Neural cell (in vitro differentiated cells): ENCODE measurements at regions not wholly inside any gene's neighbourhood (a gene's known extent, or its start where the extent isn't known, plus 50 kb on each side); places are given as distances from the start of the nearest gene placed in this dataset.

Source experiments
- H2AFZ ChIP-seq: fragments of 200-600, 300-800 bp; sonication (generic), shearing (Covaris generic); 2 replicates; pipeline ENCODE4 v1.6.0; 2014; ENCODE audit warnings: low read depth, mild to moderate bottlenecking, antibody characterized with exemption, low read length, moderate library complexity
- H3F3A ChIP-seq: fragments of 200-600 bp; shearing (Covaris generic); 2 replicates; pipeline ENCODE4 v1.6.1; 2016; ENCODE audit warnings: mild to moderate bottlenecking, moderate library complexity, mixed read lengths, antibody characterized with exemption, low read length; ENCODE audit not compliant: insufficient read depth, poor library complexity, severe bottlenecking
- H3K27ac ChIP-seq: fragments of 200-600, 300-800 bp; sonication (generic), shearing (Covaris generic); 2 replicates; pipeline ENCODE4 v1.5.1; 2014; ENCODE audit warnings: mild to moderate bottlenecking, low read length, moderate library complexity
- H3K27me3 ChIP-seq: fragments of 300-800, 200-600 bp; sonication (generic), shearing (Covaris generic); 2 replicates; pipeline ENCODE4 v1.6.0; 2014; ENCODE audit warnings: mild to moderate bottlenecking, low read depth, low read length, moderate library complexity; ENCODE audit not compliant: insufficient read depth
- H3K36me3 ChIP-seq: fragments of 300-800, 200-600 bp; sonication (generic), shearing (Covaris generic); 2 replicates; pipeline ENCODE4 v1.5.1; 2014; ENCODE audit warnings: mild to moderate bottlenecking, antibody characterized with exemption, low read length, moderate library complexity; ENCODE audit not compliant: insufficient read depth
- H3K4me2 ChIP-seq: fragments of 300-800, 200-600 bp; sonication (generic), shearing (Covaris generic); 2 replicates; pipeline ENCODE4 v1.6.0; 2014; ENCODE audit warnings: mild to moderate bottlenecking, low read length
- H3K4me3 ChIP-seq: fragments of 300-800, 200-600 bp; sonication (generic), shearing (Covaris generic); 2 replicates; pipeline ENCODE4 v1.5.1; 2014; ENCODE audit warnings: mild to moderate bottlenecking, low read length, moderate library complexity
- H3K79me2 ChIP-seq: fragments of 200-600 bp; shearing (Covaris generic); replicated peaks from 2 replicates; pipeline ENCODE4 v1.6.0; 2014; ENCODE audit warnings: mild to moderate bottlenecking, low read length, moderate library complexity; ENCODE audit not compliant: insufficient read depth
- H3K9ac ChIP-seq: fragments of 300-800, 200-600 bp; sonication (generic), shearing (Covaris generic); 2 replicates; pipeline ENCODE4 v1.6.1; 2016; ENCODE audit warnings: mild to moderate bottlenecking, low read length, mixed read lengths
- H3K9me2 ChIP-seq: fragments of 200-600 bp; shearing (Covaris generic); 2 replicates; pipeline ENCODE4 v1.6.1; 2016; ENCODE audit warnings: mild to moderate bottlenecking, low read length, mixed read lengths; ENCODE audit not compliant: insufficient read depth
- H3K9me3 ChIP-seq: fragments of 200-600, 300-800 bp; sonication (generic), shearing (Covaris generic); 2 replicates; pipeline ENCODE4 v1.6.1; 2016; ENCODE audit warnings: mild to moderate bottlenecking, mixed run types, low read length, moderate library complexity, mixed read lengths
- H4K20me1 ChIP-seq: fragments of 200-600 bp; shearing (Covaris generic); 2 replicates; pipeline ENCODE4 v1.6.1; 2016; ENCODE audit warnings: mild to moderate bottlenecking, mixed run types; ENCODE audit not compliant: insufficient read depth
- EP300 ChIP-seq: fragments of 450-650 bp; conservative IDR thresholded peaks from 2 replicates; pipeline ENCODE4 v1.6.1; 2014; ENCODE audit warnings: antibody characterized with exemption, mild to moderate bottlenecking, moderate library complexity; ENCODE audit not compliant: poor library complexity, severe bottlenecking
- EZH2 ChIP-seq: fragments of 200-600, 300-800 bp; shearing (Covaris generic), sonication (generic); IDR thresholded peaks from 2 replicates; pipeline ENCODE4 v1.6.1; 2014; ENCODE audit warnings: antibody characterized with exemption, low read length, borderline replicate concordance, mild to moderate bottlenecking; ENCODE audit not compliant: insufficient read depth, poor library complexity, severe bottlenecking
- MXI1 ChIP-seq: fragments of 450-650 bp; conservative IDR thresholded peaks from 2 replicates; pipeline ENCODE4 v1.6.1; 2014; ENCODE audit warnings: antibody characterized with exemption, mild to moderate bottlenecking; ENCODE audit not compliant: poor library complexity, severe bottlenecking
- POLR2AphosphoS5 ChIP-seq: IDR thresholded peaks from 2 replicates; pipeline ENCODE4 v1.6.1; 2012
- RAD21 ChIP-seq: fragments of 450-650 bp; conservative IDR thresholded peaks from 2 replicates; pipeline ENCODE4 v1.6.1; 2014; ENCODE audit warnings: antibody characterized with exemption, mild to moderate bottlenecking, moderate library complexity
- SMC3 ChIP-seq: fragments of 450-650 bp; conservative IDR thresholded peaks from 2 replicates; pipeline ENCODE4 v1.6.1; 2014; ENCODE audit warnings: antibody characterized with exemption, mild to moderate bottlenecking, moderate library complexity; ENCODE audit not compliant: poor library complexity
- TAF1 ChIP-seq: IDR thresholded peaks from 2 replicates; pipeline ENCODE4 v1.6.1; 2012; ENCODE audit warnings: low read depth
- TF ChIP-seq, protein P1 (sequence below): fragments of 450-650 bp; IDR thresholded peaks from 2 replicates; pipeline ENCODE4 v1.5.1; 2014; ENCODE audit warnings: antibody characterized with exemption, mild to moderate bottlenecking, moderate library complexity; ENCODE audit not compliant: poor library complexity, severe bottlenecking
- TF ChIP-seq, protein P2 (sequence below): IDR thresholded peaks from 2 replicates; pipeline ENCODE4 v1.6.1; 2012; ENCODE audit warnings: borderline replicate concordance

DNA sequence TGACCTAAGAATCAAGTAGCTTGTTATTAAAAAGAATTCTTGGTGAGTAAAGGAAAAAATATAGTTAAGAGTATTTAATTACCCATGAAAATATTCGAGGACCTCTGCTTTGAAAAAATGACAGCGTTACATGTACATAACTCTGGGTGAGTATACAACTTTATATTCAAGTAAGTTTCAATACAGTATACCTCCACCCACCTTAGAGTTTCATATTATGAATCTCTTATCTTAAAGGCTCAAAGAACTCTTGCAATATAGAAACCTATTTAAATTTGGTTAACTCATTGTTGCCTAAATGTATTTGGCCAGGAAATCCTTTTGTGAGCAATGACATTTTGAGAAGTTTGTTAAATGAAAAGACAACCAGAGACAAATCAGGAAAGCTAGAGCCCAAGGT is 138.2 kb downstream of the QDPR start:
- Histone ChIP-seq H3K27ac (no peak overlapping the region), H3K4me3 (no peak overlapping the region), H3K79me2 (no peaks in the 10 kb centered on the region), H4K20me1 (no peaks in the 10 kb centered on the region), H3K4me2 (no peak overlapping the region), H3K9me3 (no peaks in the 10 kb centered on the region), H3K9ac (no peak overlapping the region), H2AFZ (no peak overlapping the region), H3K36me3 (no peaks in the 10 kb centered on the region), H3F3A (no peaks in the 10 kb centered on the region), H3K9me2 (no peaks in the 10 kb centered on the region), H3K27me3 (no peaks in the 10 kb centered on the region)
- TF ChIP-seq EZH2 (no peak), MXI1 (no peak), SMC3 (no peak), TAF1 (no peak), EP300 (no peak), RAD21 (no peak), POLR2AphosphoS5 (no peak)
- TF ChIP-seq, protein P1, sequence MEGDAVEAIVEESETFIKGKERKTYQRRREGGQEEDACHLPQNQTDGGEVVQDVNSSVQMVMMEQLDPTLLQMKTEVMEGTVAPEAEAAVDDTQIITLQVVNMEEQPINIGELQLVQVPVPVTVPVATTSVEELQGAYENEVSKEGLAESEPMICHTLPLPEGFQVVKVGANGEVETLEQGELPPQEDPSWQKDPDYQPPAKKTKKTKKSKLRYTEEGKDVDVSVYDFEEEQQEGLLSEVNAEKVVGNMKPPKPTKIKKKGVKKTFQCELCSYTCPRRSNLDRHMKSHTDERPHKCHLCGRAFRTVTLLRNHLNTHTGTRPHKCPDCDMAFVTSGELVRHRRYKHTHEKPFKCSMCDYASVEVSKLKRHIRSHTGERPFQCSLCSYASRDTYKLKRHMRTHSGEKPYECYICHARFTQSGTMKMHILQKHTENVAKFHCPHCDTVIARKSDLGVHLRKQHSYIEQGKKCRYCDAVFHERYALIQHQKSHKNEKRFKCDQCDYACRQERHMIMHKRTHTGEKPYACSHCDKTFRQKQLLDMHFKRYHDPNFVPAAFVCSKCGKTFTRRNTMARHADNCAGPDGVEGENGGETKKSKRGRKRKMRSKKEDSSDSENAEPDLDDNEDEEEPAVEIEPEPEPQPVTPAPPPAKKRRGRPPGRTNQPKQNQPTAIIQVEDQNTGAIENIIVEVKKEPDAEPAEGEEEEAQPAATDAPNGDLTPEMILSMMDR, result no peak
- TF ChIP-seq, protein P2, sequence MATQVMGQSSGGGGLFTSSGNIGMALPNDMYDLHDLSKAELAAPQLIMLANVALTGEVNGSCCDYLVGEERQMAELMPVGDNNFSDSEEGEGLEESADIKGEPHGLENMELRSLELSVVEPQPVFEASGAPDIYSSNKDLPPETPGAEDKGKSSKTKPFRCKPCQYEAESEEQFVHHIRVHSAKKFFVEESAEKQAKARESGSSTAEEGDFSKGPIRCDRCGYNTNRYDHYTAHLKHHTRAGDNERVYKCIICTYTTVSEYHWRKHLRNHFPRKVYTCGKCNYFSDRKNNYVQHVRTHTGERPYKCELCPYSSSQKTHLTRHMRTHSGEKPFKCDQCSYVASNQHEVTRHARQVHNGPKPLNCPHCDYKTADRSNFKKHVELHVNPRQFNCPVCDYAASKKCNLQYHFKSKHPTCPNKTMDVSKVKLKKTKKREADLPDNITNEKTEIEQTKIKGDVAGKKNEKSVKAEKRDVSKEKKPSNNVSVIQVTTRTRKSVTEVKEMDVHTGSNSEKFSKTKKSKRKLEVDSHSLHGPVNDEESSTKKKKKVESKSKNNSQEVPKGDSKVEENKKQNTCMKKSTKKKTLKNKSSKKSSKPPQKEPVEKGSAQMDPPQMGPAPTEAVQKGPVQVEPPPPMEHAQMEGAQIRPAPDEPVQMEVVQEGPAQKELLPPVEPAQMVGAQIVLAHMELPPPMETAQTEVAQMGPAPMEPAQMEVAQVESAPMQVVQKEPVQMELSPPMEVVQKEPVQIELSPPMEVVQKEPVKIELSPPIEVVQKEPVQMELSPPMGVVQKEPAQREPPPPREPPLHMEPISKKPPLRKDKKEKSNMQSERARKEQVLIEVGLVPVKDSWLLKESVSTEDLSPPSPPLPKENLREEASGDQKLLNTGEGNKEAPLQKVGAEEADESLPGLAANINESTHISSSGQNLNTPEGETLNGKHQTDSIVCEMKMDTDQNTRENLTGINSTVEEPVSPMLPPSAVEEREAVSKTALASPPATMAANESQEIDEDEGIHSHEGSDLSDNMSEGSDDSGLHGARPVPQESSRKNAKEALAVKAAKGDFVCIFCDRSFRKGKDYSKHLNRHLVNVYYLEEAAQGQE, result no peak

DNA sequence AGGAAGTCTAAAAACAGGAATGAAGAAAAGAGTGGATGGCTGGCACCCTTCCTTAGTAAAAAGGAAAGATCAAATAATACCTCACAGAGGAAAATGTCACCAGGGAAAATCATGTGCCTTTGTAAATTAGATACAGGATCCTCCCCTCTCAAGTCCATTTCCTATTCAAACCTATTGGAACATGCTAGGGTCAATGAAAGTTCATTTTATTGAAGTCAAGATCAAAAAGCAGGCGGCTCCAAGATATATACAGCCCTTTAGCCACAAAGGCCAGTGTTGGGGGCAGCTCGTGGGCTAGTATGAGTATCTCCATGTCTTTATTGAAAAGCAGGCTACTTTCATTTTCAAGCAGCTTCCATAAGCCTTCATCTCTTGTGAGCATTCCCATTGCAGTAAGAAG is 141.1 kb downstream of the QDPR start:
- H3F3A ChIP-seq, result no peaks in the 10 kb centered on the region
- no peak overlapping the region for H3K4me3 ChIP-seq
- no peaks in the 10 kb centered on the region for H4K20me1 ChIP-seq
- H2AFZ ChIP-seq, result no peak overlapping the region
- H3K9me3 ChIP-seq, result no peaks in the 10 kb centered on the region
- H3K27me3 ChIP-seq, result no peaks in the 10 kb centered on the region
- no peaks in the 10 kb centered on the region for H3K9me2 ChIP-seq
- H3K79me2 ChIP-seq, result no peaks in the 10 kb centered on the region
- no peak overlapping the region for H3K27ac ChIP-seq
- no peak overlapping the region for H3K9ac ChIP-seq
- H3K4me2 ChIP-seq, result no peak overlapping the region
- no peaks in the 10 kb centered on the region for H3K36me3 ChIP-seq
- no peak for TF ChIP-seq TAF1
- no peak for TF ChIP-seq RAD21
- TF ChIP-seq SMC3, result no peak
- TF ChIP-seq, protein P1, result no peak
